AG04450 (cell line): ENCODE measurements at regions not wholly inside any gene's neighbourhood (a gene's known extent, or its start where the extent isn't known, plus 50 kb on each side); places are given as distances from the start of the nearest gene placed in this dataset.
A peak's percentile ranks its signal among the peaks of the same experiment; 100 is the strongest.

ENCODE experiments used
- CTCF ChIA-PET: fragments of 300-600, 350-600 bp; formaldehyde crosslinking; extraction: SDS; loops from one replicate; lab custom pipeline; 2022; ENCODE audit warnings: antibody characterized with exemption, inconsistent platforms; lab: Charles Lee
- POLR2A ChIA-PET: fragments of 350-600 bp; formaldehyde crosslinking; extraction: SDS; loops from one replicate; lab custom pipeline; 2021; ENCODE audit warnings: antibody characterized with exemption, inconsistent platforms; lab: Yijun Ruan, JAX
- DNase-seq: peaks from one replicate; pipeline ENCODE4 v3.0.0-alpha.2; 2011; ENCODE audit warnings: low read depth, low spot score
- H3K27ac ChIP-seq: one replicate; pipeline ENCODE4 v1.5.1; 2012; ENCODE audit warnings: low read depth, low read length, control low read depth
- H3K27me3 ChIP-seq: one replicate; pipeline ENCODE4 v1.6.0; 2012; ENCODE audit warnings: low read length; ENCODE audit not compliant: control insufficient read depth, insufficient read depth
- H3K4me3 ChIP-seq: 2 replicates; pipeline ENCODE4 v1.5.1; 2011; ENCODE audit warnings: mild to moderate bottlenecking, low read depth, low read length, control low read depth
- H3K9me3 ChIP-seq: 2 replicates; pipeline ENCODE4 v1.5.1; 2012; ENCODE audit warnings: low read length; ENCODE audit not compliant: control insufficient read depth, insufficient read depth
- CTCF ChIP-seq: IDR thresholded peaks from 2 replicates; pipeline ENCODE4 v1.5.1; 2011; ENCODE audit warnings: low read depth, low read length, control low read depth, inconsistent platforms

- ChIA-PET POLR2A (no interaction called here), CTCF (interaction anchor here (0.9 kb wide), 1 partner anchor 11 kb away, joined by 3 read pairs; no protein-coding TSS in a partner anchor)
- Histone ChIP-seq H3K27ac (no peak overlapping the region), H3K9me3 (no peaks in the 10 kb centered on the region), H3K4me3 (peak overlapping the region; percentile 11; the same call in 1 of the 2 replicates), H3K27me3 (no peaks in the 10 kb centered on the region)
- TF ChIP-seq CTCF: no peak
- no peak for DNase-seq
Measured at GRCh38 chr1:193417945-193418744, 231.7 kb upstream of the B3GALT2 start.

GRCh38 chr1:193417403-193417802, 231.0 kb upstream of the B3GALT2 start:
- no peak overlapping the region for H3K27ac ChIP-seq
- ChIA-PET CTCF (interaction anchor here (0.9 kb wide), 1 partner anchor 10 kb away, joined by 3 read pairs; no protein-coding TSS in a partner anchor), POLR2A (no interaction called here)
- TF ChIP-seq CTCF: no peak
- no peaks in the 10 kb centered on the region for H3K27me3 ChIP-seq
- H3K9me3 ChIP-seq: no peaks in the 10 kb centered on the region
- no peak overlapping the region for H3K4me3 ChIP-seq
- DNase-seq: no peak

GRCh38 chr1:193416226-193417024, 230.0 kb upstream of the B3GALT2 start:
- no peak for TF ChIP-seq CTCF
- H3K27me3 ChIP-seq: no peaks in the 10 kb centered on the region
- no peak overlapping the region for H3K27ac ChIP-seq
- ChIA-PET CTCF (no interaction called here), POLR2A (no interaction called here)
- H3K9me3 ChIP-seq: no peaks in the 10 kb centered on the region
- no peak overlapping the region for H3K4me3 ChIP-seq
- no peak for DNase-seq

- TF ChIP-seq CTCF: no peak
- POLR2A ChIA-PET: no interaction called here
- no peaks in the 10 kb centered on the region for H3K9me3 ChIP-seq
- DNase-seq: no peak
- no peak overlapping the region for H3K4me3 ChIP-seq
- no peak overlapping the region for H3K27ac ChIP-seq
- no peaks in the 10 kb centered on the region for H3K27me3 ChIP-seq
- CTCF ChIA-PET: interaction anchor here (0.9 to 1.1 kb wide), 2 partner anchors 8 to 13 kb away, joined by 3 read pairs; no protein-coding TSS in a partner anchor
Measured at GRCh38 chr1:193415256-193415655, 228.8 kb upstream of the B3GALT2 start.

GRCh38 chr1:193413376-193413775, 227.0 kb upstream of the B3GALT2 start:
- ChIA-PET CTCF (no interaction called here), POLR2A (no interaction called here)
- Histone ChIP-seq H3K27ac (no peak overlapping the region), H3K4me3 (no peak overlapping the region), H3K27me3 (no peaks in the 10 kb centered on the region), H3K9me3 (no peaks in the 10 kb centered on the region)
- TF ChIP-seq CTCF: no peak
- DNase-seq: no peak
